Activated CD4-positive, alpha-beta T cell treated with anti-CD3 and anti-CD28 coated beads, Interleukin-2, amount 50 U/mL, for 1 hour (primary cell): ENCODE measurements at regions not wholly inside any gene's neighbourhood (a gene's known extent, or its start where the extent isn't known, plus 50 kb on each side); places are given as distances from the start of the nearest gene placed in this dataset.
"Not testable (repeated sequence)": the region's sequence is repeated elsewhere in the genome, so short reads cannot be mapped to it uniquely, and the experiment has no call there.

ENCODE experiments used
- DNase-seq: peaks from one replicate; pipeline ENCODE4 v3.0.0-alpha.2; 2020

- DNase-seq = no peak
These were observed 97.9 kb upstream of the RGS1 start for GRCh38 chr1:192477630-192478029.

- DNase-seq = no peak
These were observed 89.7 kb upstream of the RGS1 start for GRCh38 chr1:192485692-192486436.

- no peak for DNase-seq
These were observed 87.5 kb upstream of the RGS1 start for GRCh38 chr1:192488058-192488457.

- no peak for DNase-seq
These were observed 86.5 kb upstream of the RGS1 start for GRCh38 chr1:192489047-192489446.

- no peak for DNase-seq
These were observed 85.8 kb upstream of the RGS1 start for GRCh38 chr1:192489748-192490147.

GRCh38 chr1:192491804-192492554, 83.6 kb upstream of the RGS1 start:
- no peak for DNase-seq

- DNase-seq = no peak
These were observed 82.0 kb upstream of the RGS1 start for GRCh38 chr1:192493584-192493983.

GRCh38 chr1:192496369-192497056, 79.1 kb upstream of the RGS1 start:
- DNase-seq = no peak

- no peak for DNase-seq
These were observed 78.3 kb upstream of the RGS1 start for GRCh38 chr1:192497214-192497794.

- DNase-seq = not testable (repeated sequence)
These were observed 77.5 kb upstream of the RGS1 start for GRCh38 chr1:192498092-192498491.

- DNase-seq = not testable (repeated sequence)
These were observed 76.5 kb upstream of the RGS1 start for GRCh38 chr1:192499061-192499581.

- not testable (repeated sequence) for DNase-seq
These were observed 75.0 kb upstream of the RGS1 start for GRCh38 chr1:192500541-192500940.

GRCh38 chr1:192506741-192507155, 68.8 kb upstream of the RGS1 start:
- no peak for DNase-seq

- DNase-seq = no peak
These were observed 63.0 kb upstream of the RGS1 start for GRCh38 chr1:192512426-192513162.

GRCh38 chr1:192513196-192513595, 62.4 kb upstream of the RGS1 start:
- DNase-seq = no peak

GRCh38 chr1:192513697-192514096, 61.9 kb upstream of the RGS1 start:
- no peak for DNase-seq

GRCh38 chr1:192516776-192517297, 58.7 kb upstream of the RGS1 start:
- peak; percentile 30 for DNase-seq

- DNase-seq = not testable (repeated sequence)
These were observed 57.7 kb upstream of the RGS1 start for GRCh38 chr1:192517716-192518355.

- DNase-seq = no peak
These were observed 56.9 kb upstream of the RGS1 start for GRCh38 chr1:192518700-192519099.

GRCh38 chr1:192521734-192522133, 53.8 kb upstream of the RGS1 start:
- DNase-seq = no peak

GRCh38 chr1:192522673-192523072, 52.9 kb upstream of the RGS1 start:
- DNase-seq = no peak

- DNase-seq = no peak
These were observed 51.4 kb upstream of the RGS1 start for GRCh38 chr1:192524223-192524622.
